ENCODE measurements at regions not wholly inside any gene's neighbourhood (a gene's known extent, or its start where the extent isn't known, plus 50 kb on each side); places are given as distances from the start of the nearest gene placed in this dataset.
"Not testable (repeated sequence)": the region's sequence is repeated elsewhere in the genome, so short reads cannot be mapped to it uniquely, and the experiment has no call there.

DNA sequence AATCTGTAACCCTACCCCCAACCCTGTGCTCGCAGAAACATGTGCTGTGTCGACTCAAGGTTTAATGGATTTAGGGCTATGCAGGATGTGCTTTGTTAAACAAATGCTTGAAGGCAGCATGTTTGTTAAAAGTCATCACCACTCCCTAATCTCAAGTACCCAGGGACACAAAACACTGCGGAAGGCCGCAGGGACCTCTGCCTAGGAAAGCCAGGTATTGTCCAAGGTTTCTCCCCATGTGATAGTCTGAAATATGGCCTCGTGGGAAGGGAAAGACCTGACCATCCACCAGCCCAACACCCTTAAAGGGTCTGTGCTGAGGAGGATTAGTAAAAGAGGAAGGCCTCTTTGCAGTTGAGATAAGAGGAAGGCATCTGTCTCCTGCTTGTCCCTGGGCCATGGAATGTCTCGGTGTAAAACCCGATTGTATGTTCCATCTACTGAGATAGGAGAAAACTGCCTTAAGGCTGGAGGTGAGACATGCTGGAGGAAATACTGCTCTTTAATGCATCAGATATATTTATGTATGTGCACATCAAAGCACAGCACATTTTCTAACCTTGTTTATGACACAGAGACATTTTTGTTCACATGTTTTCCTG lies 94.4 kb downstream of the LSM3 start:
- not testable (repeated sequence) for DNase-seq (ENCODE audit: low read depth in 4 of 4, low spot score in 1 of 4)

- DNase-seq (ENCODE audit: low read depth in 4 of 4, low spot score in 1 of 4) = no peak
These were observed 95.4 kb downstream of the LSM3 start for GRCh38 chr3:14273901-14274611.

DNA sequence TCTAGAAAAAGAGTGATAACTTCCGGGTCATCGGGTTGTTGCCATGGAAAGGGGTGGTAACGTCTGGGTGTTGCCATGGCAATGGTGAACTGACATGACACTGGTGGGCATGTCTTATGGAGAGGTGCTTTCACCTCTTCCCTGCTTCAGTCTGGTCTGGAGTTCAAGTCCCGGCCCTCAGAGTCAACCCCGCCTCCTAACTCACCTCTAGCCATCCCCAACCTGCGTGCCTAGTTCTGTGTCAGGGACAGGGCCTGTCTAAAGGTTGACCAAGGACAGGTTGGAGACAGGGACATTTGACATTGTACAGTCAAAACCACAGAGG lies 96.0 kb downstream of the LSM3 start:
- no peak for DNase-seq (ENCODE audit: low read depth in 4 of 4, low spot score in 1 of 4)

DNA sequence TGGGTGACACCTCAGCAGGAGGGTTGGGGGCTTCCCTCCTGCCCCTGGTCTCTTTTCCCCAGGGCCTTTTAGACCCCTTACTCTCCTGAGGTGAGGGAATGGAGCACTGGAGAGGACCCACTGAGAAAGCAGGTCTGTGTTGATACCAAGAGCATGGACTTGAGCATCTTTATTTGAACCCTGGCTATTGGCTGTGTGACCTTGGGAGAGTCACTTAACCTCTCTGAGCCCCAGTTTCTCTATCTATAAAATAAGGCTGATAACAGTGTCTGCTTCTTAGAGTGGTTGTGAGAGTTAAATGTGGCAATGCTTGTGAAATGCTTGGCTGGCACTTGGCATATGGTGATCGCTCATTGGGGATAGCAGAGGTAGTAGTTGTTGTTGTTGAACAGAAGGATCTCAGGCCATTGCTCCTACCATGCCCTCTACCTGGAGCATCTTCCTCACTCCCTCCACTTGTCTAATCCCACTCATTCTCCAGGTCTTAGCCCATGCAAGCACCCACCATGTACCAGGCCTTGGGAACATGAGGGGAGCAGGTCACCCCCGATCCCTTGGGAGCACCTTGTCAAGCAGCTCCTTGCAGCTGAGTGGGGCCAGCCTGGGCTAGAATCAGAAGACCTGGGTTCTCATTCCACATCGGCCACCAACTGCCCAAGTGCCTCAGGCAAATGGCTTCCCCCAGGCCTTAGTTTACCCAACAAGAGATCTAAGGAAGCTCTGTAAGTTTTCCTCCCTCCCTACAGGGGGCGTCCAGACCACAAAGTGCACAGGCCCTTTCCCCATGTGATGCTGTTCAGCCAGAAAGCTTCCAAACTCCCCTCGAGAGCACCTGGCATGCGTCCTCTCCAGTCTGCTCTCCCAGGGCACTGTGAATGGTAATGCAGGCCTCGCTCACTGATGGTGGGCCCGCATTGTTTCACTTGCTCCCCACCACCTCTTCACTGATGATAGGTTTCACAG lies 96.7 kb downstream of the LSM3 start:
- DNase-seq (ENCODE audit: low read depth in 4 of 4, low spot score in 1 of 4) = no peak

DNA sequence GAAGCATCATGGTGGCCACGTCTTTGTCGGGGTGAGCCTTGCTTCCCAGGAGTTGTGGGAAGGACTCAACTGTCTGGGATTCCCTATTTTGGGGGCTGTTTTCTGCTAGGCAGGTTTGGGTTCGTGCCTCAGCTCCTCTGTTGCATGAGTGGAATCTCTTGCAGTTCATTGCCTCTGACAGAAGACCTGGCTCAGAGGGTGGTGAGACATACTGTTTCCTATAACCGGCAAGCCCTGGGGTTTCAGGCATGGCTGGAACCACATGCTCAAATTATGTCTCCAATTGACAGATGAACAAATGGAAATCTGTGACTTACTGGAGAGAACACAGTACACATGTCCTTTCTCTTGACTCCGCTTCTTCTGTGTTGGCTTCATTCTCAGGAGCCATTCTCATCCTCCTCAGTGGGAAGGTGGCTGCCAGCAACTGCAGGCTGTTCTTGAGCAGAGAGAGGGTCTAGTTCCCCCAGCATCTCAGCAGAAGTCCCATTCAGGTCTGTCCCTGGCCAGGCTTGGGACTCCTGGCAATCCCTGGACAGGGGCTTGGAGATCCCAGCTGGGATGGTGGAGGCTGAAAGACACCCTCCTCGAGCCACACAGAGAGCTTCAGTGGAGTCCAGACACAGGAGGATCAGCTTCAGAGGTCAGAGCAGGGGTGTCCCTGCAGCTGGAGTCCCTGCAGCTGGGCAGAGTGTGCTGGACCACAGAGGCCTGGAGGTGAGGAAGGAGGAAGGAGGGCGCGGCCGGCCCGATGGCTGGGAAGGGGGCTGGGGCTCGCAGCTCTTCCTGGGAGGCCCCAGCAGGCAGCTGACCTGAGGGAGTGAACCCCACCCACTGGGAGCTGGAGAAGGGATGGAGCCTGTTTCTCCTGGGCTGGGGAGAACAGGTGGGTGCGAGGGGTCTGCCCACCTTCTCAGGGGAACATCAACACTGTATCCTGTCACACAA lies 97.6 kb downstream of the LSM3 start:
- DNase-seq (ENCODE audit: low read depth in 4 of 4, low spot score in 1 of 4) = no peak

GRCh38 chr3:14277557-14277956 lies 98.9 kb downstream of the LSM3 start:
- no peak for DNase-seq (ENCODE audit: low read depth in 4 of 4, low spot score in 1 of 4)

DNA sequence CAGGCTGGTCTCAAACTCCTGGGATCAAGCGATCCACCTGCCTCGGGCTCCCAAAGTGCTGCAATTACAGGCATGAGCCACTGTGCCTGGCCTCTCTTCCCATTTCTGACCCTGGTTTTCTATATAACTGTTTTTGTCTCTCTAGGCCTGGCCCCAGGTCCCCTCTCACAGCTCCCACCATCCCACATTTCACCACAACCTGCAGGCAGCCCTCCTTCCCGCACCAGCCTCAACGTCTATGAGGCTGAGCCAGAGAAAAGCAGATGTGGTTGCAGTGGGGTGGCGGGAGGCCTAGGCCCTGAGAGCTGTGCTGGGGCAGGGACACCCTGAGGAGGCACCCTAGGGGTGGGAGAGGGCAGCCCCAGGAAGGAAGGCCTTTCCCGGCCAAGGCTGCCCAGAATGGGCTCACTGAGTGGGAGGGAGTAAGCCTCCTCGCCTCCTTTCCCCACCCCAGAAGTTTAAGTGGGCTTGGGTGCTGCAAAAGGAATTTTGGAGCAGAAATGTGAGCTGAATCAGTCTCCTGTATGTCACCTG lies 99.7 kb downstream of the LSM3 start:
- no peak for DNase-seq (ENCODE audit: low read depth in 4 of 4, low spot score in 1 of 4)

DNA sequence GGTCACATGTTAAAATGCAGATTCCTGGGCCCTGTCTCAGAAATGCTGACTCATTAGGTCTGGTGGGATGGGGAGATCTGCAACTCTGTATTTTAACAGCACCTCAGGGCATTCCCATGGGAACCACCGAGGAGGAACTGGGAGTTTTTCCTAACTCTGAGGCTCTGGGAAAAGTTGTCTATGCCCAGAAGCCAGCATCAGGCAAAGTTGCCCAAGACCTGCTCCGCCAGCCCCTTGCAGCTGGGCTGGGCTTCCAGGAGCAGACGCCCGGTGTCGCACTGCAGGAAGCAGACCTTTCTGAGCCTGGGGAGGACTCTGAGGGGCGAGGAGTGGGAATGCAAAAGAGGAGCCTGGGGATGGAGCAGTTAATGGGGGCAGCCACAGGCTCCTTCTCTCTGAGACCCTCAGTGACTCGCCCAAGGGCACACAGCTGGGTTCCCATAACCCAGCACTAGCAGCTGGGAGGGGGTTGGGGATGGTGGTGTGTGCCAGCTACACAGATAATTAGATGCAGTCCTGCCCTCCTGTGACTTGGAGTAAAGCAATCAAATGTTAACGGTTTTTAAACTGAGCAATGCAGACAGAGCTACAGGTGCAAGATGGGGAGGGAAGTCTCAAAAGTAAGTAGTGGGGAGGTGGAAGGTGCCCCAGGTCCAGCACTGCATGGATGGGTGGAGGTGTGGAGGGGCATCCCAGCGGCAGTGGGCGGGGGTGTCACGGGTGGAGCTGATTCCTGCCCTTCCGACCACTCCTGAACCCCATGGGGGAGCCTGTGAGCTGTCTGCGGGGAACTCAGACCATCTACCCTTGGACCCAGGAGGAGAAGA lies 100.4 kb downstream of the LSM3 start:
- DNase-seq (ENCODE audit: low read depth in 4 of 4, low spot score in 1 of 4) = no peak

GRCh38 chr3:14279626-14280061 lies 101.0 kb downstream of the LSM3 start:
- no peak for DNase-seq (ENCODE audit: low read depth in 4 of 4, low spot score in 1 of 4)

DNA sequence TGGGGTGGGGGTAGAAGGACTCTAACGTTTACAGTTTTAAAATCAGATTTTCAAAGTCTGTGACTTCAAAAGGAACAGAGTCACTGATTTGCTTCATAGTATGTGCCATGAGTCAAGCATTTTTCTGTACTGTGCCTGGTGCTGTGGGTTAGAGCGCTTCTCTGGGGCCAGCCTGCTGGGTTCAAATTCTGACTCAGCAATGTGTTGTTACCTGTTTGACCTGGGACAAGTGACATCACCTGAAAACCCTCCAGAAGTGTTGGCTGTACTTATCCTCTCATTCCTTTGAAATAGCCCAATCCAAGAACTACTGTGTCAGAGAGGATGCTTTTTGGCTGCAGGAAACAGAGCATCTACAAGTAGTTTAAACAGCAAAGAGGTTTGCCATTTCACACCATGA lies 101.7 kb downstream of the LSM3 start:
- DNase-seq (ENCODE audit: low read depth in 4 of 4, low spot score in 1 of 4) = no peak

- no peak for DNase-seq (ENCODE audit: low read depth in 4 of 4, low spot score in 1 of 4)
These were observed 102.4 kb downstream of the LSM3 start for GRCh38 chr3:14281053-14281452.

DNA sequence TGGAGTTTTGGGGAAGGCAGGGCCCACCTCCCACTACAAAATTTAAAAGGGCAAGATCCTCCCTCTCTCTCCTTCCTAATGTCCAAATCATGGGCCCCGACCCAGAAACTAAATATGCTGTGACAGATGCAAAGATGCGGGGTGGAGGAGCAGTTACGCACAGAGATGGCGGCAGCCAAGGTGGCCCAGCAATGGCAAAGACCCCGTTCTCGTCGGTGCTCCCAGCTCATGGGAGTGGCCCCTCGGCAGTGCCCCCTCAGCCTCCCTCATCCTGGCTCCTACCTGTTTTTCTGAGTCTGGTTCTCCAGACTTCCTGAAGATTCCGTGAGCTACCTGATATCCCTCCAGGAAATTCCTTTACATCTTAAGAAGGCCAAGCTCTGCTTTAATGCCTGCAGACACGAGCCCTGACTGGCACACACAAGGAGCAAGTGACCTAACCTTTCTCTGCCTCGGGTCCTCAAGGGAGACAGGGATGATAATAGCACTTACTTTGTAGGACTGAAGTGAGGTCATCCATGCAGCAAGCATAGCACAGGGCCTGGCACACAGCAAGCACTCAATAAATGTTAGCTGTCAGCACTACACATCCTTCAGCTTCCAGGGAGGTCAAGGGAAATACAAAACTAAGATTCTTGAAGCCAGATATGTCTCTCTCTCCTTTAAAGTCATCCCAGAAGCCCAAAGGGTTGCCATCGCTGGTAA lies 103.5 kb downstream of the LSM3 start:
- no peak for DNase-seq (ENCODE audit: low read depth in 4 of 4, low spot score in 1 of 4)

- DNase-seq (ENCODE audit: low read depth in 4 of 4, low spot score in 1 of 4) = no peak
These were observed 104.1 kb downstream of the LSM3 start for GRCh38 chr3:14282706-14283075.

- no peak for DNase-seq (ENCODE audit: low read depth in 4 of 4, low spot score in 1 of 4)
These were observed 104.6 kb downstream of the LSM3 start for GRCh38 chr3:14283092-14283812.

DNA sequence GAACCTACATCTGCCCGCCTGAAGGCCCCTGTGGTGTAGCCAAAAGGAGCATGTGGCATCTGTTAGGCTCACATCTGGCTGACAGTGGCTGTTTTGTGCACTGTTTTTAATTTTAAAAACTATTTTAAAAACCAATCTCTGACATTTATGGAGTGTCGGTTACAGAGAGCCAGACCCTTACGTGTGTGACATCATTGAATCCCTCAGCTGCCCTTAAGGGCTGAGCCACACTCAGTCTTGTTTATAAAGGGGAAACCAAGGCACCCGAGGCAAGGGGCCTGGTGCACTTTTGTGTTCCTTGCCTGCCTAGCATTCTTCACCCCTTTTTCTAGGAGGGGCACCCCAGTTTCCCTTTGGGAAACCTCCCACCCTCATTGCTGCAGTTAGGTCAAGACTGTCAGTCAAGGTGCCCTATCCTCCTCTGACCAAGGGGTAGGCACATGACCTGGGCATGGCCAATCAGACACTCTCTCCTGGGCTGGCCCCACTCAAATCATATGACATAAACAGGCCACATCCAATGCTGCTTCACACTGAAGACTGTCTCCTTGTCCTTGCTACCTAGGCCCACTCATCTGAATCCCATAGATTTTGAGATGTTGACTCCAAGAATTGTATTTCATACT lies 105.3 kb downstream of the LSM3 start:
- DNase-seq (ENCODE audit: low read depth in 4 of 4, low spot score in 1 of 4) = no peak

DNA sequence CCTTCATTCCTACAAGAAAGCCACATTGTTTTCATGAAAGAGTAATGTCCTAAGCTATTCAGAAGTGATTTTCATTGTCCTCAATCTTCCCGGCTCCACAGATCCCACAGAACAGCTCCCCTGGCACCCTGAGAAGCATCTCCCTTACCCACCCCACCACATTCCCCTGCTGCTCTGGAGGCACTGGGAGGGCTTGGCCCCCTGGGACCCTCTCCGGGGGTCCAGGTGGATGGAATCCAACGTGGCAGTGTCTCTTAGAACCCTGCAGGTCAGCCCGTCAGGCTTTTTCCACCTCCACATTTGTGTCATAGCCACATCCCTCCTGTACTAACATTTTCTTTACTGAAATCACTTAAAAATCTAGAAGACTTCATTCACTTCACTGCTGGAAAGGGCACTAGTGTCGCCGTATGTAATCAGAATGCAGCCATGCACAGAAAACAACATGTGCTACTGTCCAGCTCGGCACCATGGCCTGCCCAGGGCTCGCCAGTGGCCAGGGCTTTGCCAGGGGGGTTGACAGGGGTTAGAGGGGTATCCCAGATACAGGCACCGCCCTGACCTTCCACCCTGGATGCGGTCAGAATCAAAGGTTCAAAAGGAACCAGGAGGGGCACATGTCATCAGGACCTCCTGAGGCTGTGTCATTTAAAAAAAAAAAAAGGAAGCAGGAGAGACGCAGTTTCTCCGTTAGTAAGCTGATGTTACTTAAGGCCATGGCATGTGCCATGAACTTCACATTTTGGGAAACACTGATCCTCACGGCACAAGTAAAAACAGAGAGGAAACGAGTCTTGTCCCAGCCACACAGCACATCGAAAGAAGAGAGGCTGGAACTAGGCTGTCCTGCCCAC lies 106.3 kb downstream of the LSM3 start:
- DNase-seq (ENCODE audit: low read depth in 4 of 4, low spot score in 1 of 4) = no peak

- no peak for DNase-seq (ENCODE audit: low read depth in 4 of 4, low spot score in 1 of 4)
These were observed 106.9 kb downstream of the LSM3 start for GRCh38 chr3:14285548-14285925.

Data from stimulated activated CD4-positive, alpha-beta T cell treated with anti-CD3 and anti-CD28 coated beads, Interleukin-1b, Interleukin-23, amount 100 ng/mL, for 24 hours (primary cell).